OCI-LY7 (cell line): ENCODE measurements at regions not wholly inside any gene's neighbourhood (a gene's known extent, or its start where the extent isn't known, plus 50 kb on each side); places are given as distances from the start of the nearest gene placed in this dataset.

Experiments used
- BruUV-seq: library from RNA; stranded (reverse); fragments of 400-500 nt; replicated peaks from 2 replicates; lab custom pipeline; 2021; lab: Mats Ljungman, UMichigan
- CTCF ChIA-PET: fragments of 300-600 bp; sonication (Branson Sonifier 250); formaldehyde crosslinking; loops from one replicate; lab custom pipeline; 2022; ENCODE audit warnings: antibody characterized with exemption; ENCODE audit not compliant: unreplicated experiment; lab: Charles Lee
- POLR2A ChIA-PET: fragments of 300-600 bp; sonication (Branson Sonifier 250); formaldehyde crosslinking; loops from one replicate; lab custom pipeline; 2022; ENCODE audit warnings: antibody characterized with exemption; lab: Charles Lee
- DNase-seq: peaks from one replicate; pipeline ENCODE4 v3.0.0-alpha.2; 2015; ENCODE audit warnings: low spot score
- H2AFZ ChIP-seq: fragments of 200-600 bp; sonication (generic), shearing (Covaris generic); 2 replicates; pipeline ENCODE4 v1.6.1; 2014; ENCODE audit warnings: mild to moderate bottlenecking, antibody characterized with exemption, low read length, moderate library complexity
- H3K27ac ChIP-seq: fragments of 200-600 bp; sonication (generic); 2 replicates; pipeline ENCODE4 v1.5.1; 2014; ENCODE audit warnings: mixed run types, low read depth, mild to moderate bottlenecking, moderate library complexity, low read length, inconsistent platforms; ENCODE audit not compliant: poor library complexity, severe bottlenecking
- H3K36me3 ChIP-seq: fragments of 200-600 bp; sonication (generic); 2 replicates; pipeline ENCODE4 v1.6.1; 2014; ENCODE audit warnings: mild to moderate bottlenecking, antibody characterized with exemption, low read length, moderate library complexity, mixed read lengths; ENCODE audit not compliant: insufficient read depth
- H3K4me1 ChIP-seq: fragments of 200-600 bp; sonication (generic); 2 replicates; pipeline ENCODE4 v1.5.1; 2014; ENCODE audit warnings: mild to moderate bottlenecking, low read length; ENCODE audit not compliant: insufficient read depth, poor library complexity, severe bottlenecking
- H3K4me2 ChIP-seq: fragments of 200-600 bp; sonication (generic); 2 replicates; pipeline ENCODE4 v1.6.1; 2014; ENCODE audit warnings: mild to moderate bottlenecking, low read length
- H3K4me3 ChIP-seq: fragments of 200-600 bp; sonication (generic); 2 replicates; pipeline ENCODE4 v1.5.1; 2014; ENCODE audit warnings: mild to moderate bottlenecking, low read depth, low read length; ENCODE audit not compliant: poor library complexity, severe bottlenecking
- H3K79me2 ChIP-seq: fragments of 200-600 bp; sonication (generic); 2 replicates; pipeline ENCODE4 v1.6.1; 2016; ENCODE audit warnings: low read depth, mild to moderate bottlenecking, low read length, moderate library complexity, mixed read lengths; ENCODE audit not compliant: insufficient read depth
- H3K9me2 ChIP-seq: fragments of 200-600 bp; sonication (generic); 2 replicates; pipeline ENCODE4 v1.6.1; 2016; ENCODE audit warnings: mild to moderate bottlenecking, low read length, mixed read lengths; ENCODE audit not compliant: insufficient read depth
- H3K9me3 ChIP-seq: fragments of 200-600 bp; sonication (generic); 2 replicates; pipeline ENCODE4 v1.6.1; 2014; ENCODE audit warnings: mild to moderate bottlenecking, mixed run types, low read length, mixed read lengths
- H4K20me1 ChIP-seq: fragments of 200-600 bp; sonication (generic); 2 replicates; pipeline ENCODE4 v1.6.1; 2014; ENCODE audit warnings: mild to moderate bottlenecking, antibody characterized with exemption, low read length, moderate library complexity, mixed read lengths; ENCODE audit not compliant: insufficient read depth
- EZH2phosphoT487 ChIP-seq: fragments of 200-600 bp; sonication (generic); IDR thresholded peaks from 2 replicates; pipeline ENCODE4 v1.6.1; 2018; ENCODE audit warnings: low read depth, borderline replicate concordance, mild to moderate bottlenecking, mixed run types, antibody characterized with exemption, low read length, moderate library complexity, mixed read lengths
- intact Hi-C: fragments of 100-400 bp; cut with micrococcal nuclease; formaldehyde crosslinking; loops from one replicate; pipeline ENCODE4 v1.10.0; 2022; ENCODE audit not compliant: unreplicated experiment
- TF ChIP-seq, protein P1 (sequence below): fragments of 200-600 bp; sonication (generic); conservative IDR thresholded peaks from 2 replicates; pipeline ENCODE4 v1.5.1; 2014; ENCODE audit warnings: mild to moderate bottlenecking, antibody characterized with exemption, low read length, moderate library complexity, mixed read lengths

GRCh38 chr11:24091594-24091993 lies 405.3 kb upstream of the LUZP2 start:
- BruUV-seq: no TSS peak
- H2AFZ ChIP-seq: no peak overlapping the region
- no peaks in the 10 kb centered on the region for H3K79me2 ChIP-seq
- CTCF ChIA-PET: no interaction called here
- H3K4me2 ChIP-seq: no peak overlapping the region
- H3K4me3 ChIP-seq: no peak overlapping the region
- H3K9me2 ChIP-seq: no peaks in the 10 kb centered on the region
- H3K36me3 ChIP-seq: no peaks in the 10 kb centered on the region
- TF ChIP-seq, protein P1, sequence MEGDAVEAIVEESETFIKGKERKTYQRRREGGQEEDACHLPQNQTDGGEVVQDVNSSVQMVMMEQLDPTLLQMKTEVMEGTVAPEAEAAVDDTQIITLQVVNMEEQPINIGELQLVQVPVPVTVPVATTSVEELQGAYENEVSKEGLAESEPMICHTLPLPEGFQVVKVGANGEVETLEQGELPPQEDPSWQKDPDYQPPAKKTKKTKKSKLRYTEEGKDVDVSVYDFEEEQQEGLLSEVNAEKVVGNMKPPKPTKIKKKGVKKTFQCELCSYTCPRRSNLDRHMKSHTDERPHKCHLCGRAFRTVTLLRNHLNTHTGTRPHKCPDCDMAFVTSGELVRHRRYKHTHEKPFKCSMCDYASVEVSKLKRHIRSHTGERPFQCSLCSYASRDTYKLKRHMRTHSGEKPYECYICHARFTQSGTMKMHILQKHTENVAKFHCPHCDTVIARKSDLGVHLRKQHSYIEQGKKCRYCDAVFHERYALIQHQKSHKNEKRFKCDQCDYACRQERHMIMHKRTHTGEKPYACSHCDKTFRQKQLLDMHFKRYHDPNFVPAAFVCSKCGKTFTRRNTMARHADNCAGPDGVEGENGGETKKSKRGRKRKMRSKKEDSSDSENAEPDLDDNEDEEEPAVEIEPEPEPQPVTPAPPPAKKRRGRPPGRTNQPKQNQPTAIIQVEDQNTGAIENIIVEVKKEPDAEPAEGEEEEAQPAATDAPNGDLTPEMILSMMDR: no peak
- no peak for TF ChIP-seq EZH2phosphoT487
- intact Hi-C loops: no loop called here
- H3K9me3 ChIP-seq: no peaks in the 10 kb centered on the region
- no peak overlapping the region for H3K27ac ChIP-seq
- H4K20me1 ChIP-seq: no peaks in the 10 kb centered on the region
- no peak for DNase-seq
- no peaks in the 10 kb centered on the region for H3K4me1 ChIP-seq
- POLR2A ChIA-PET: no interaction called here

DNA sequence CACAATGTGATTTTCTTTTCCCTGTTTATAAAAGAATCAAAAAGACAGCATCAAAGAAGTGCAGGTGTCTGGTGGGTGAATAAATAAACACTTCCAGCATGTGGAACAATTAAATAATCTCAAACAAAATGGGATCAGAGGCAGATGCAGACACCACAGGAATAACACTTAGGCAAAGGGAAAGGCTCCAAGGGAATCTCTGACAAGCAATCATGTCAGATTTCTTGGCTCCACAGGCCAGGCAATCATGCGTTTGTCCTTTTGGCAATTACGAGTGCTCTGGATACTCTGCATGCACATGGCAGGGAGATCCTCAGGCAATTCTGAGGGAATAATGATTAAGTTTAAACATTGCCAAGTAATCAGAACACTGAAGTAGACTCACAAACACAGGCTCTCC lies 403.5 kb upstream of the LUZP2 start:
- H4K20me1 ChIP-seq: no peaks in the 10 kb centered on the region
- BruUV-seq: no TSS peak
- CTCF ChIA-PET: no interaction called here

DNA sequence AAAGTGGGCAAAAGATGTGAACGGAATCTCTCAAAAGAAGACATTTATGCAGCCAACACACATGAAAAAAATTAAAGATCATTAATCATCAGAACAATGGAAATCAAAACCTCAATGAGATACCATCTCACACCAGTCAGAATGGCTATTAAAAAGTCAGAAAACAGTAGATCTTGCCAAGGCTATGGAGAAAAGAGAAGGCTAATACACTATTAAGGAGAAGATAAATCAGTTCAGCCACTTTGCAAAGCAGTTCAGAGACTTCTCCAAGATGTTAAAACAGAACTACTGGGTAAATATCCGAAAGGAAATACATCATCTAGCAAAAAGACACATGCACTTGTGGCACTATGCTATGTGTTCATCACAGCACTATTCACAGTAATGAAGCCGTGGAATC lies 388.2 kb upstream of the LUZP2 start:
- Histone ChIP-seq H4K20me1 (no peaks in the 10 kb centered on the region), H3K27ac (no peak overlapping the region), H3K4me3 (no peak overlapping the region), H3K4me1 (no peaks in the 10 kb centered on the region), H3K79me2 (no peaks in the 10 kb centered on the region), H3K9me3 (no peaks in the 10 kb centered on the region), H3K4me2 (no peak overlapping the region), H3K9me2 (no peaks in the 10 kb centered on the region), H2AFZ (no peak overlapping the region), H3K36me3 (no peaks in the 10 kb centered on the region)
- intact Hi-C loops: no loop called here
- POLR2A ChIA-PET: no interaction called here
- DNase-seq: no peak
- CTCF ChIA-PET: no interaction called here
- TF ChIP-seq, protein P1: no peak
- no peak for TF ChIP-seq EZH2phosphoT487
- no TSS peak for BruUV-seq

More for the DNA sequence above, 403.5 kb upstream of the LUZP2 start:
- Histone ChIP-seq H3K4me1 (no peaks in the 10 kb centered on the region), H3K4me2 (no peak overlapping the region), H2AFZ (no peak overlapping the region), H3K27ac (no peak overlapping the region), H3K9me2 (no peaks in the 10 kb centered on the region), H3K79me2 (no peaks in the 10 kb centered on the region), H3K36me3 (no peaks in the 10 kb centered on the region), H3K4me3 (no peak overlapping the region), H3K9me3 (no peaks in the 10 kb centered on the region)
- DNase-seq: no peak
- intact Hi-C loops: no loop called here
- TF ChIP-seq, protein P1: no peak
- no peak for TF ChIP-seq EZH2phosphoT487
- POLR2A ChIA-PET: no interaction called here
